ENCODE measurements at regions not wholly inside any gene's neighbourhood (a gene's known extent, or its start where the extent isn't known, plus 50 kb on each side); places are given as distances from the start of the nearest gene placed in this dataset.

DNA sequence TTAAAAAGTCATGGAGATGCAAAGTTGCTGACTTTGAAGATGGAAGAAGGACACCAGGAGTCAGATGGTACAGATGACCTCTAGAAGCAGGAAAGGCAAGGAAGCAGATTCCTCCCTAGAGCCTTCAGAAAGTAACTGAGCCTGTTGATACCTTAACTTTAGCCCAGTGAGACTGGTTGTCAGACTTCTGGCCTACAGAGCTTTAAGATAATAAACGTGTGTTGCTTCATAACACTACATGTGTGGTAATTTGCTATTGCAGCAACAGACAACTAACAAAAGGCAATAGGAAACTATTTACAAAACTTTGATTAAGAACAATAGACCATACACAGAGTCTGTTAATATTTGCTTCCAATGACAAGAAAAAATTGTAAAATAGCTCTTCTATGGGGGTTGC lies 102.0 kb upstream of the USP38 start:
- DNase-seq (no peak), ATAC-seq (no peak)

DNA sequence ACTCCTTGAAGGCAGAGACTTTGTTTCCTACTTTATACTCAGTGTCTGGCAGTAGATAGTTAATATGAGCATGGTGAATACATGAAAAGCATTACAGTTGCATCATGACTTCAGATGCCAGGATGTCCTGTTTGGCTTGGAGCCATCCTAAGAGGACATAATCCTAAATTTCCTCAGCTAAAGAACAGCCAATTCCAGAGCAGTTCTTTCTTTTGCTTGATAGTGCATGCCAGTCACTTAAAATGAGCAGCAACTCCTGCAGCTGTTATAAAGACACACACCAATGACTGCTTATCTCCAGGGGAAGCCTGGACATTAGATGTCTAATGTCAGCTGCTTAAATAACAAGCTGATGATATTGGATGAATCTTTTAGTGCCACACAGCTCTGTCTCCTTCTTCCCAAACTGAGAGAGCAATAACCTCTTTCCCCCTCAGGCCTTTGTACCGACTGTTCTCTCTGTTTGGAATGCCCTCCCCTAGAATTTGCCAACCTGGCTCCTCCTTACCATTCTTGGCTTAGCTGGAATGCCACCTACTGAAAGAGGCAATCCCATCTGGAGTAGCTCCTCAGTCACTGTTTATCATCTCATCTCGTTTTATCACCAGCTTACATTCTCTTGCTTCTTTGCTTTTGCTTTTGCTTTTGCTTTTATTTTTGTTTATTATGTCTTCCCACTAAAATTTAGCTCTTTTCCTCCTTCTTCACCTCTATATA lies 100.8 kb upstream of the USP38 start:
- ATAC-seq (no peak), DNase-seq (no peak)

DNA sequence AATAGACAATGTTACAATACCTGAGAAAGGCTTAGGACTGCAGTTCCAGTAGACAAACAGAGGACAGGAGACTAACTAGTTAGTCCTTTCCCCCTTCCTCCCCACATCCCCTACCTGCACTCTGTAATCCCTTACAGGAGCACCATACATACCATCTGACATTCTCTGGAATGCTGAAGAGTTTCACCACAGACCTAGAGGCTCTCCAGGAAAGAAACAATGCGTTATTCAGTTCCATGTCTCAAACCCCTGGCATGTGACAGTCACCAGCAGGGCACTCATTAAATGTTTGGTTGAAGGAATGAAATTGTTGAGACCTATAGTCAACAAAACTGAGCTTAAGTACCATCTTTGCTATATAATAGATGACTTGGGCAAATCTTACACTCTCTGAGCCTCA lies 100.2 kb upstream of the USP38 start:
- ATAC-seq, result no peak

DNA sequence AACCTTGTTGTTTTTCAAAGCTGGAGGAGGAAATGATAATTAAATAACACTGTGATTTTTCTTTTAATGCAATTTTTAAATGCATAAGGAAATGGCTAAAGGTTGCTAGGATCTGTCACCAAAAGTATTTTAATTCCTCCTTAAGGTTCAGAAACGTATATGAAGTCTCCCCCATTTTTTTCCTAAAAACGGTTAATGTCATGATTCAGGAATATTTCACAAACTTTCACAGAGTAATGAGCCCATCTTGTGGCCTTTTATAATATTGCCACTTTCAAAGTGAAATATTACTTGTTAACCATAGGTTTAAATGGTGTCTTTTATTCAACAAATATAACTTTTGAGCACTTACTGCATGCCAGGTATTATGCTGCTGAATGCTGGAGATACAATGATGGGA lies 99.5 kb upstream of the USP38 start:
- no peak for ATAC-seq
- no peak for DNase-seq

More for the DNA sequence above, 100.2 kb upstream of the USP38 start:
- no peak for DNase-seq

DNA sequence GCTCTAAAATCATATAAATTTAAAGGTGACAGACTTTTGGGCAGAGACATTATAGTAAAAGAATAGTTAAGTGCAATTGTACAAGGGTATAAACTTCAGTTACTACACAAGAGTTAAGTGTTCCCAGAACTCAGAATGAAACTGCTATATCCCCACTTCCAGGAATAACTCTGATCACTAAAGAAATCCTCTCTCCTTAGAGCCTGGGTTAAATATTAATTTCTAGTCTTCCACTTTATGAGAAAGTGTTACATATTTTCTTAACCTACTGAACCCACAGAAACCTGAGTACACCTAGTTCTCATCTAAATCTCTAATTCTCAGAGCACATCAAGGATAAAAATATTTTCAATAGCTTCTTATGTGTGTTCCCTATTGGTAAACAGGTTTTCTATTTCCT lies 99.1 kb upstream of the USP38 start:
- DNase-seq, result no peak

DNA sequence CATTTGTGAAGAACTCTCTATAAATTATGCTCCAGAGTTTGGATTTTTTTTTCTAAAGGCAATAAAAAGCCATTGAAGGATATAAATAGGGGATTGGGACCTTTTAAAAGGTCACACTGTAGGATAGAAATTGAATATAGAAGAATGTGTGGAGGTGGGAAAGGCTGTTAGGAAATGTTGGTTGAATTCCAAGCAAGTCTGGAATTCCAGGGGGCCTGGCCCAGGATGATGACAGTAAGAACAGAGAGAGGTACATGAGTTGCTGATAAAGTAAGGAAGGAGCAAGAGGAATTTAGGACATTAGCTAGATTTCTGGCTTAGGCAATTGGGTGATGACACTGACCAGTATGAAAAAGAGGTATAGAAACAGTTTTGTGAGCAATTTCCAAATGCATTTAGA lies 95.4 kb upstream of the USP38 start:
- ATAC-seq, result no peak
- DNase-seq, result no peak

More for the DNA sequence above, 99.1 kb upstream of the USP38 start:
- no peak for ATAC-seq

DNA sequence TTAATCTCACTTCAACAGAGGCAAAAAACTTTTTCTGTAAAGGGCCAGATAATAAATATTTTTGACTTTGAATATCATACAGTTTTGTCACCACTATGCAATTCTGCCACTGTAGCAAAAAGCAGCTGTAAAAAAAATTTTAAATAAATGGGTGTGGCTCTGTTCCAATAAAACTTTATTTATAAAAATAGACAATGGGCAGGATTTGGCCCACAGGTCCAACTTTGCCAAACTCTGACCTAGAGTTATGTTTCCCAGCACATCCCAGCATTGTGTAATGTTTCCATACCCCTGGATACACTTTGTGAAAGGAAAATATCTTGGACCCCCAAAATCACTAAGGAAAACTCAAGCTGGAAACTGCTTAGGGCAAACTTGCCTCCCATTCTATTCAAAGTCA lies 94.9 kb upstream of the USP38 start:
- DNase-seq (no peak), ATAC-seq (no peak)

DNA sequence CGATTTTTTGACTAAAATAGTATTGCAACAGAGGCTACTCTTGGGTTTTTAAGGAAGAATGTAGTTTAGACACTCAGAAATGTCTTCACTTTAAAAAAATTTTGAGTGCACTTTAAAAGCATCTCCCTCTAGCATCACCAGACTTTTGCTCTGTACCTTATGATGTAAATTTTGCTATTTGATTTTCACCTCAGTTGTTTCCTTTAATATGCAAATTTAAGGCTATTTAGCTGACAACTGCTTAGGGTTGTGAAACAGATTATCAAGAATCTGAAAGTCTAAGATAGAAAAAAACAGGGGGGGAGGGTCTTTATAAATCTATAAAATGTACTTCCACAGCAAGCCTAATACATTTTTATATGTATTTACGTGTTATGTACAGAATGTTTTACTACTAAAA lies 92.9 kb upstream of the USP38 start:
- no peak for DNase-seq
- no peak for ATAC-seq

DNA sequence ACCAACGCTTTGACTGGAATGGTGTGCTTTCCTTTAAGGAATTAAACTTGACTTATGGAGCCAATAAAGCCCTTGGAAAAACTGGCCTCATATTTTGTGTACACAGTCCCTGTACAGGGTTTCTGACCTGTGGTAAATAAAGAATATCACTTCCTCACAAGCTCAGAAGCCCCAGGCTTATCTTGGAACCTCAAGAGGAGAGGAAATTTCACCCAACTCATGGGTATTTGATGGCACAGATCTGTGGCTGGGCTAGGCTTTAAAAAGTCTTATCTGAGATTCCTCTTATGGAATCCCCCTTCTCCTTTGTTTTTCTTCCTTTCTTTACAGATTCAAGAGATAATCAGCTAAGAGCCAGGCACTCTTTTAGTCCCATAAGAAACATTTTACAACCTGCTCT lies 89.3 kb upstream of the USP38 start:
- ATAC-seq, result no peak
- no peak for DNase-seq

DNA sequence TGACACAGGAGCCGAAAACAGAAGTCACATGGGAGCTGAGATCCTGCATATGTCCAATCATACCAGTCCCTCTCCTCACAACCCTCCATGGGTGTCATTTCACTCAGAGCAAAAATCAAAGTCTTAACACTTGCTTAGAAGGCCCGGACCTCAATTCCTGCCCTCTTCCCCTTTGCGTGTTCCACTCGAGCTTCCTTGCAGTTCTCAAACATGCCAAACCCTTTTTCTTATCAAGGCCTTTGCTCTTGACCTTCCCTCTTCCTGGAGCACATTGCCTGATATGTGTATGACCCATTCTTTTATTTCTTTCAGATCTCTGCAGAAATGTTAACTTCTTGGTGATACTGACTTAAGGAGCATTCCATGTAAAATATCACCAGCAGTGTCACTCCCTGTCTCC lies 87.0 kb upstream of the USP38 start:
- DNase-seq (no peak), ATAC-seq (no peak)

DNA sequence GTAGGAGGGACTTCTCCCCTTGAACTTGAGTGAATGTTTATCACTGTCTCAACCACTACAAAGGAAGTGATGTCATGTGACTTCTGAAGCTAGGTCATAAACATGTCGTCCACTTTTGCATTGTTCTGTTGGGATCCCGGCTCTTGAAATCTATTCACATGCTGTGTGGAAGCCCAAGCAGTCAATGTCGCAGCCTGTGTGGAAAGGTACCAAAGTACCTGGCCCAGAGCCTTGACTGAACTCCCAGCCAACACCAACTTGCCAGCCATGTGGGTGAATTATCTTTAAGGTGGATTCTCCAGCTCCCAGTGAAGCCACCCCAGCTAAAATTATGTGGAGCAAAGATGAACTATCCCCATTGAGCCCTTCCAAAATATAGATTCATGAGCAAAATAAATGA lies 85.0 kb upstream of the USP38 start:
- no peak for ATAC-seq
- no peak for DNase-seq

DNA sequence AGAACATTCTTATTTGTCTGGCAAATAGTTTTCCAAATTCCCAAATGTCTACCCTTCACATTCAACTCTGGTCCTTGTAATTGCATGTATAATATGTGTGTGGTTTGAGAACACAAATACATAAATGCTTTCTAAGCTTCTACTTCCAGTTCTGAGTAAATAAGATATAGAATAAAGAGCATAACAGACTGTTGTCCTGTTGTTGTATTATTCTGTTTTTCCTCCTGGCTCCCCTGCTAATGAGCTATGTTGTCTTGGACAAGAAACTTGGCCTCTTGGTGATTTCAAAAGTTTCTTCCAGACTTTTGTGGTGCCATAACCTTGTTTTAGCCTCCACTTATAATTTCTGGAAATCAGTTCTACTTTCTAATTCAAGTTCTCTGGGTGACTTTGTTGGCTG lies 75.3 kb upstream of the USP38 start:
- ATAC-seq (no peak), DNase-seq (no peak)

DNA sequence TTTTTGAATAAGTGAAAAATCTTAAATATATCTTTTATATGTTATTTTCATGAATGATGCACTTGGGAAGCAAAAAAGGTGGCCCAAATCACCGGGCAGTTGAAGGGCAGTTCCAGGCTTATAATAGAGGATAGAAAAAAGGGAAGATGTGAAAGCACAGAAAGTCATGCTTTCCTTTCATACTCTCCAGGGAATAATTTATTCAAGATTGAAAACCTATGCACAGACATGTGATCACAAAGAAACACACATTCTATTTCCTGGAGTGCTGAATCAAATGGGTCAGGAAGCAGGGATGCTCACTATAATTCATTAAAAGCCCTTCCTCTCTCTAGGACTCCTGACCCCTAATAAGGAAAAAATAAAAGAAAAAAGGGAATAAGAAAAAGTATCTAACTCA lies 66.1 kb upstream of the USP38 start:
- no peak for DNase-seq
- ATAC-seq, result no peak

DNA sequence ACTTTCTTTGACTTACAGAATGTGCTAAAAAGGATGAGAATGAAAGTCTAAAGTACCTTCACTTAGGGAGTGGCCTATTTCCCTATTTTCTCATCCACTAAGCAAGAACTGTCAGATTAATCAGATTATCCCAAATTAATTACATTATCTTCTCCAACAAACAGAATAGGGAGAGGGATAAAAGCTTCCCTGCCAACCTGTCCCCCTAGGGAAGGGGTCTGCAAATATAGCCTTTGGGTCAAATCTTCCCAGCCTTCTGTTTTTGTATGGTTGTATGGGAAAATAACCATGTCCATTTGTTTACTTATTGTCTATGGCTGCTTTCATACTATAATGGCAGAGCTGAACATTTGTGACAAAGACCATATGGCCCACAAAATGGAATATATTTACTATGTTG lies 57.1 kb upstream of the USP38 start:
- no peak for ATAC-seq

DNA sequence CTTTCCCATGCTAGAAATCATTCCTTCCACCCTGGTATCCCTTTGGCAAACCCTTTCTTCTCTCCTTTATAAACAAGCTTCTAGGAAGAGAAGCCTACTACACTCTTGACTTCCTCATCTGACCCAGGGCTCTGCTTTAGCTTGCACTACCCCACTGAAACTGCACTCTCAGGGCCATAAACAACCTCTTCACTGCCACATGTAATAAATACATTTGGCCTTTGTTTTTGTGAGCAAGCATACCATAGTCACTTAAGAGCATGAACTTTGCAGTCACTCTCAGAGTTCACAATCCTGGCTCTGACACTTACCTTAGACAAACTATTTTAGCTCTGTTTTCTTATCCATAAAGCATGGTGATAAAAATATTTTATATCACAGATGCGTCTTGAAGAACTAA lies 50.7 kb upstream of the USP38 start:
- no peak for DNase-seq
- no peak for ATAC-seq

More for the DNA sequence above, 57.1 kb upstream of the USP38 start:
- no peak for DNase-seq
